Thyroid gland (tissue), 4 donors: ENCODE measurements at regions not wholly inside any gene's neighbourhood (a gene's known extent, or its start where the extent isn't known, plus 50 kb on each side); places are given as distances from the start of the nearest gene placed in this dataset.

ENCODE experiments used
- CTCF ChIP-seq, 6 experiments: fragments of 200-600 bp in 3 of 6; fragments of 450-650 bp in 3 of 6; sonication (generic) in 3 of 6; IDR thresholded peaks; one replicate each; pipeline ENCODE4 v1.5.1; 2016 to 2019; ENCODE audit warnings: antibody characterized with exemption in 6 of 6, mild to moderate bottlenecking in 2 of 6, inconsistent platforms in 1 of 6, moderate library complexity in 1 of 6
- POLR2A ChIP-seq, 2 donors: fragments of 450-650 bp; IDR thresholded peaks; one replicate each; pipeline ENCODE4 v1.6.1; 2017; ENCODE audit warnings: antibody characterized with exemption in 2 of 2, mild to moderate bottlenecking in 2 of 2, moderate library complexity in 1 of 2

DNA sequence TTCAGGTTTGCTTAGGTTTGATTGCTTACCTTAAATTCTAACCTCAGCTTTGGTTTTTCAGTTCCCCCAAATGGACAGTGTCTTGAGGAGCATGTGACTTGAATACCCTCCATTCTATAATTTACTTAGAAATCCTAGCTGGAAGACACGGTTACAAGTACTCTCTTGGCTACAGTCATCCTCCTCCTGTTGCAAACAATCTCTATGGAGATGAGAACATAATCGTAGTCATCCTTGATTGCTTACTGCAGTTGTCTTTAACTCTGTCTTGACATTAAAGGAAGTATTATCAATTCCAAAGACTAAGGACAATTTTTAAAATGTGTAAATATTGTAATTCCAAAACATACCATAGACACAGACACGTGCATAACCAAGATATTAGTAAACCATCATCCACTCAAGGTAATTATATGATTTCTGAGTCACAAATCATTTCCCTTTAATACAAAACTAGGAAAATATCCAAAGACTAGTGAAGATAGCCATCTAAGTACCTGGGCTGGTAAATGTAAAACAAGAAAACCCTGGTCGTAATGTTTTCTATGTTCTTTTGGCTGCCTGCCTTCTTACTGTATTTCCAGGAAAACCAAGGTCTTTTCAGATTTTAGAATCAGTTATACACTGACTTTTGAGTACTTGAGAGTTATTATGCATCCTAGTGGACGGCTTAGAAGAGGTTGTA is 149.9 kb downstream of the CHRM3 start:
- TF ChIP-seq CTCF (IDR thresholded peaks at IDR 0.05) (no peak), POLR2A (IDR thresholded peaks at IDR 0.05) (no peak)
